Vagina (tissue), 2 donors: ENCODE measurements at regions not wholly inside any gene's neighbourhood (a gene's known extent, or its start where the extent isn't known, plus 50 kb on each side); places are given as distances from the start of the nearest gene placed in this dataset.

ENCODE experiments used
- POLR2A ChIP-seq, 2 donors: fragments of 450-650 bp; IDR thresholded peaks; one replicate each; pipeline ENCODE4 v1.6.1; 2017; ENCODE audit warnings: antibody characterized with exemption in 2 of 2, mild to moderate bottlenecking in 2 of 2, moderate library complexity in 2 of 2
- POLR2AphosphoS5 ChIP-seq, 2 donors: sonication (generic); formaldehyde crosslinking; IDR thresholded peaks; one replicate each; pipeline ENCODE4 v1.9.0; 2017; ENCODE audit warnings: antibody characterized with exemption in 2 of 2, mild to moderate bottlenecking in 2 of 2, low read depth in 1 of 2; ENCODE audit not compliant: insufficient read depth in 1 of 2
- TF ChIP-seq, protein P1 (sequence below), 3 experiments: fragments of 450-650 bp in 2 of 3; fragments of 200-600 bp in 1 of 3; sonication (generic) in 1 of 3; IDR thresholded peaks; one replicate each; pipeline ENCODE4 v1.5.1; 2017 to 2019; ENCODE audit warnings: antibody characterized with exemption in 3 of 3, mild to moderate bottlenecking in 2 of 3, moderate library complexity in 2 of 3

DNA sequence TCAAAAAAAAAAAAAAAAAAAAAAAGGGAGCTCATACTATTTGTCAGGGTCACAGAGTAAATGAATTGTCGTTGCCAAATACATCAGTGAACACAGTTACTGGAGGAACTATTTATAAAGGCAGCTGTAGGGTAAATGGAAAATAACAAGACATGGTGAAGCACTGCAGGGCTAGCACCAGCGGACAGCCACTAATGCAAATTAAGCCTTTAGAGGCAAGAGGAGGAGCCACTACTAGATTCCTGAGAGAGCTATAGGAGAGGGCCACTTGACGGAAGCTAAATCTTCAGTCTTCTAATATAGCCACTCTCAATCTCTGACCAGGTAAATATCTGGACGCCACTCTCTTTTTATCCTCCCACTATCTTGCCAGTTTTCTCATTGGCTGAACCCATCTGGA lies 801.2 kb upstream of the GOT2 start:
- no peak for TF ChIP-seq POLR2AphosphoS5 (IDR thresholded peaks at IDR 0.05; ENCODE audit: insufficient read depth in 1 of 2, low read depth in 1 of 2)
- TF ChIP-seq, protein P1, sequence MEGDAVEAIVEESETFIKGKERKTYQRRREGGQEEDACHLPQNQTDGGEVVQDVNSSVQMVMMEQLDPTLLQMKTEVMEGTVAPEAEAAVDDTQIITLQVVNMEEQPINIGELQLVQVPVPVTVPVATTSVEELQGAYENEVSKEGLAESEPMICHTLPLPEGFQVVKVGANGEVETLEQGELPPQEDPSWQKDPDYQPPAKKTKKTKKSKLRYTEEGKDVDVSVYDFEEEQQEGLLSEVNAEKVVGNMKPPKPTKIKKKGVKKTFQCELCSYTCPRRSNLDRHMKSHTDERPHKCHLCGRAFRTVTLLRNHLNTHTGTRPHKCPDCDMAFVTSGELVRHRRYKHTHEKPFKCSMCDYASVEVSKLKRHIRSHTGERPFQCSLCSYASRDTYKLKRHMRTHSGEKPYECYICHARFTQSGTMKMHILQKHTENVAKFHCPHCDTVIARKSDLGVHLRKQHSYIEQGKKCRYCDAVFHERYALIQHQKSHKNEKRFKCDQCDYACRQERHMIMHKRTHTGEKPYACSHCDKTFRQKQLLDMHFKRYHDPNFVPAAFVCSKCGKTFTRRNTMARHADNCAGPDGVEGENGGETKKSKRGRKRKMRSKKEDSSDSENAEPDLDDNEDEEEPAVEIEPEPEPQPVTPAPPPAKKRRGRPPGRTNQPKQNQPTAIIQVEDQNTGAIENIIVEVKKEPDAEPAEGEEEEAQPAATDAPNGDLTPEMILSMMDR (IDR thresholded peaks at IDR 0.05) = no peak
- no peak for TF ChIP-seq POLR2A (IDR thresholded peaks at IDR 0.05)
